Left lobe of liver (tissue), 2 donors: ENCODE measurements at regions not wholly inside any gene's neighbourhood (a gene's known extent, or its start where the extent isn't known, plus 50 kb on each side); places are given as distances from the start of the nearest gene placed in this dataset.
"Not testable (repeated sequence)": the region's sequence is repeated elsewhere in the genome, so short reads cannot be mapped to it uniquely, and the experiment has no call there.

Experiments used
- ATAC-seq: fragments of 200-7000 bp; cut with Tn5 transposase; one replicate; pipeline ENCODE4 v1.9.1; 2020; ENCODE audit warnings: mild to moderate bottlenecking, moderate library complexity
- DNase-seq: peaks from one replicate; pipeline ENCODE4 v3.0.0-alpha.2; 2020; ENCODE audit warnings: low spot score
- donor health status: DM: no; HTN: no; CAD: no; lungs with moderate emphysema.
- donor health status: DM: no; HTN: yes; CAD: no.

DNA sequence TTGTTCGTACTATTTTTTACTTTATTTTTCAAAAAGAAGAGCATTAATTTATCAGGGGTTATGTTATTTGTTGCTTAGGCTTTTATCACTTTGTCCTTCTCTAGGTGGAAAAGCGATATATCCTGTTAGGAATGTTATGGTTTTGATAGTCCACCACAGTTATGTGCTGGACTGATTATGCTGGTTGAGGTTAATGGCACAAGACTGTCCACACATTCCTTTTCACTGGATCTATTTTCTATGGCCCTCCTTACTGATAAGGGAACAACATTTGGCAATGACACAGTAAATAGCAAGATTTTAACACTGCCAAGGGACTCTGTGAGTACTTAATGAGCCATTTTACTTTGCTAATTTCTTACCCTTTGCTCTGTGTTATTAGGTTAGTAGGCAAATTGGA is 1212.3 kb downstream of the NXPH1 start:
- DNase-seq (no peak), ATAC-seq (no peak)

DNA sequence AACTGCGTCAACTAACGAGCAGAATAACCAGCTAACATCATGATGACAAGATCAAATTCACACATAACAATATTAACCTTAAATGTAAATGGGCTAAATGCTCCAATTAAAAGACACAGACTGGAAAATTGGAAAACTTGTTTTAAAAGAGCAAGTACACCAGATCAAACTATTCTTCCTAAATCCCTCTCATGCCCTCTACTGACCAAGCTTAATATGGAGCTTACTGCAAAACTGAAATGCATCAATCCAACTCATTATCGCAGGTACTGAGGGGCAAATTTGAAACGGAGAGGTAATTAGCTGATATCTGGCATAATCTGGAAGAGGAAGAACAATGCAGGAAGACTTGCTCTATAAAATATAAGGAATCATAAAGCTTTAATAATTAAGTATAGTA is 1223.8 kb downstream of the NXPH1 start:
- DNase-seq (no peak), ATAC-seq (no peak)

DNA sequence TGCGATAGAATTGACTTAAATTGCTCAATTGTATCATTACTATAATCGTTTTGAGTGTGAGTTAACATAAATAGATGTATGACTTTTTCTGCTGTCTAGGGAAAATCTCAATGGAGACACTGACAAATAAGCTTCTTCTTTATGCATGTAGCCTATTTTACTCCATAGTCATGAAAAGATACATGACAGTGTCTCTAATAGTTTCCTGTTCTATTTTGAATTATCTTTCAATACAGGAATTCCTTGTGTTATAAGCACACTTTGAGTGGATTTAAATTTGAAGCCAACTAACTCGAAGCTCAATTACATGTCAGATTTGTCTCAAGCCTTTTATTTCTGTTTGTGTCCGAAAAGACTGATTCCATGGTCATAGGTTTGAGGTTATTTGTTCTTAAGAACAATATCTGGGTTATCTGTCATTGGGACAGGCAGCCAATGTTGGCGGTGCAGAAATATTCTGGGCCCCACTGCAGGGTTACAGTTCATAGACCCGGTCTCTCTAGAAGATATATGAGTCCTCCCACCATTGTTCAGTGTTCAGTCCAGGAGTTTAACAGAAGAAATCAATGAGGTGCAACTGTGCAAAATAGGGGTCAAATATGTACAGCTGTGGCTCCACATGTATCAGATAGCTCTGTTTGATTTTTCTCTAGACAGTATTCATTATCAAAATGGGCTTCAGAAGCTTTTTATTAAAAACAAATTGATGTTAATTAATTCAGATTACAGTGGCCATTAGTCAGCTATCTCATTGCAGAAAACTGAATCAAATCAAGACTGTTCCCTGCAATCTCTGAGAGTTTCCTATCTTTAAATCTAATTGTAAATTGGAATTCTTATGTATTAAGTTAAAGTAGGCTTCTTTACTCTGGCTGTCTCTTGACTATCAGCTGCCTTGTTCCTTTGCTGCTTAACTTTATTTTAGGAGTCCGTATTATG is 1238.8 kb downstream of the NXPH1 start:
- DNase-seq = no peak

DNA sequence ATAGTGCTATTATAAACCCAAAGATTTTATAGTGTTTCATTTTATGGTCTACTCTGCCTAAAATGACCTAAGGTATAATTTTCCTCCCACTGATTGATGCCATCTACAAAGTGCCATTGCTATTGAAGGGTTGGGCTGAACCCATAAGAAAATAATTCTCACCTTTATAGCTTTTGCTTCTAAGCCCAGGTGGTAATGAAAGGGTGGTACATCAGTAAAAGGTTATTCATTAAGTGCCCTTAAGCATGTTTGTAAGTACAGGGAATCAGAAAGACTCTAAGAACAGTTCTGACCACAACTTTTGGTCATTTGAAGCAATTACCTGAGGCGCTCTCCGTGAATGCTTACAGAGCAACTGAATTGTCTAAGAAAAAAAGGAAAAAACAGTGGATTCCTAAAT is 1247.3 kb downstream of the NXPH1 start:
- ATAC-seq (no peak), DNase-seq (no peak)

More for the DNA sequence above, 1238.8 kb downstream of the NXPH1 start:
- no peak for ATAC-seq

DNA sequence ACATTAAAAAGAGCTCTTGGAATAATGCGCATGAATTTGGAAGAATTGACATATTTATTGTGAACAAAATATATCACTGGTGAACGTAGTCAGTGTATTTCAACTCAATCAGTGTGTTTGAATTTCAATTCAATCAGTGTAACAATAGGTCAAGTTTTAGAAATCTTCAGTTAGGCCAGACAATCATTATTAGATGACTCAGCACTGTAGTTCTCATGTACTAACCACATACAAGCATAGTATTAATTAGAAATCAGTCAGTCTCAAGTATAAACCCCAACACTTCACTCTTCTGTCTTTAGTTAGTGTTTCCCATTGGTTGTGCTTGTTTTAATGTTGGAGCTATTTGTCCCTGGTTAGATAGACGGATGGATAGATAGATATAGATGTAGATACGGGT is 1247.9 kb downstream of the NXPH1 start:
- no peak for ATAC-seq
- DNase-seq = no peak

DNA sequence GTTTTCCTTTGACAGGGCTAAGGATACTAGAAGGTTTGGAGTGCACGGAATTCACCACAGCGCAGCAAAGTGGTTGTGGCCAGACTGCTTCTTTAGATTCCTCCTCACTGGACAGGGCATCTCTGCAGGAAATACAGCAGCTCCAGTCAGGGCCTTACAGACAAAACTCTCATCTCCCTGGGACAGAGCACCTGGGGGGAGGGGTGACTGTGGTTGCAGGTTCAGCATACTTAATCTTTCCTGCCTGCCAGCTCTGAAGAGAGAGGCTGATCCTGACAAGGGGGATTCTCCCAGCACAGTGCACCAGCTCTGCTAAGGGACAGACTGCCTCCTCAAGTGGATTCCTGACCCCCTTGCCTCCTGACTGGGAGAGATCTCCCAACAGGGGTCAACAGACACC is 1257.9 kb downstream of the NXPH1 start:
- ATAC-seq (no peak), DNase-seq (no peak)

DNA sequence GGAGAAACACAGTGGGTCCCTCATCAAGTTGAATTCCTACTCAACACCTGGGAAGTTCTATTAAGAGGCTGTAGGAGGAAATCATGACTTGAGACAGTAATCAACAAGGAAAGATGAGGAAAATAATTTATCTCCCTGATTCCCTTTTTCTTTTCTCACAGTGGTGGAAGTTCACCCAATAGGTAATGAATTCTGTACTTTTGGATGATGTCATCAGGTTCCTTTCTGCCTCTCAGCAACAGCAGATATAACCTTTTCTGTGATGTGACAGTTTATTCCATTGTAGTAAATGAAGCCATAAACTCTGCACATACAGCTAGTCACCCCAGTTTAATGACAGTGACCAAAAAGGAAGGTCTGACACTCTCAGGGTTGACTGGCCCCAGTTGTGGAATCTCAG is 1265.0 kb downstream of the NXPH1 start:
- ATAC-seq = no peak
- no peak for DNase-seq

DNA sequence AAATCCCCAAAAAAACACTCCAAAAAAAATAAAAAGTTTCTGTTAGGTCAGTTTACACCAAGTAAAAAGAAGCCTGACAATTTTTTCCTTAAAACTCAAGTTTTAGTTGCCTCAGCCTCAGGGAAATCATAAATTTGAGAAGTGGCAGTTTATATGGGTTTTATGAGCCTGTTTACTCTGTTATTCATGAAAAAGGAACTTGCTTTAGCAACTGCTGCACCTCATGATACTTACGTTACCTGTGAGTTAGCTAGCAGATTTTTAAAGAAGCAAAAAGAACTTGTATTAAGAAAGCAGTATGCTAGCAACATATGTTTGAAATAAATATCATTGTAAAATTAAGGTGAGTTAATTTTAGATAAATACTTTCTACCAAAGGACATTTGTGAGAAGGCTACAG is 1264.5 kb upstream of the PHF14 start:
- ATAC-seq = no peak
- no peak for DNase-seq

DNA sequence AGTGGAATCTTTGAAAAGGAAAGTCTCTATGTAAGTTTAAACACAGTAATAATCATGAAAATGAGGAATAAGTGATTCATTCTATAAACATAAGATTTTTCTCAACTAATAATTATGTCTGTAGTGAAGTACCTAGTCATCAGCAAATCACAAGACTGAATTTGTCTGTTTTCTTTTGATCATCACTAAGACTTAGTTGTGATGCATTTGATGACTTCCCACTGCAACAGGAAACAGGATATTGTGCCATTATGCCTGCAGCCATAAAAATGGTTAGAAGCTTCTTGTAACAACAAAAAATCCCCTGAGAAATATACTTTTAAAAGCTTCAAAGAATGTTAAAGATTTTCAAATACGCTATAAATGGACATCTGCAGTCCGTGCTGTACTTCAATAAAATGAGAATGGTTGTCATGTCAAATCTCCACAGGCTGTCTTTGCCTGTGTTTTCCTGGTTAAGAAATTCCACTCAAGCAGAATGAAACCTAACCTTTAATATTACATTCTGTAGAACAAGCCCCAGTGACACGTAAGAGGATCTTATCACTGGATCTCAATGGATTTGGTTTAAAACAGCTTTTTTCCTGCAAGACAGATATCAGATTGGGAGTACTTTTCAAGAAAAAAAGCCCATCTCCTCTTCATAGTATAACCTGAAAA is 1262.3 kb upstream of the PHF14 start:
- ATAC-seq = no peak

DNA sequence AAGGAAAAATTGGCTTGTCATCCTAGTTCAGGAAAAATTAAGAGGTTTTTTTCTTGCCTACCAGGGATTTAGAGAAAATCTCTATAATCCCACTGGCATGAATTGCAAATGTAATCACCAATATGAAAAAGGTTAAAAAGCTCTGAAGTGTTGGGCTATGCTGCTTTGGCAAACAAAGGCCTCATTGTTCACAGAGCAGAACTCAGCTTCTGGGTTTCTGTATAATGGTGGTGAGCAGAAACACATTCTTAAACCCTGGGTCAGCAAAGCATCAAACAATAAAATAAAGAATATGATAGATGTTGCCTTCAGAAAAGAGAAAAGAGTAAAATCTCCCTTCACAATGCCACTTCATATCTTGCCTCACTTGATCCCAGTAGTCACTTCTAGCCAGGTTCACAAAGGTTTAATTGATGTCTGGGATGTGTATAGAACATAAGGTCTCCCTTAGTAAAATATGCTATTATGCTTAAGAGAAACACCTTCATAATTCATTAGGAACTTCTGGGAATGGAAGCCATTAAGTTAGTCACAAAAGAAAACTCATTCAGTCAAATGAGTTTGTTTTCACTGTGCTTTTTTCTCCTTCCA is 1255.5 kb upstream of the PHF14 start:
- no peak for ATAC-seq
- no peak for DNase-seq

More for the DNA sequence above, 1262.3 kb upstream of the PHF14 start:
- no peak for DNase-seq

DNA sequence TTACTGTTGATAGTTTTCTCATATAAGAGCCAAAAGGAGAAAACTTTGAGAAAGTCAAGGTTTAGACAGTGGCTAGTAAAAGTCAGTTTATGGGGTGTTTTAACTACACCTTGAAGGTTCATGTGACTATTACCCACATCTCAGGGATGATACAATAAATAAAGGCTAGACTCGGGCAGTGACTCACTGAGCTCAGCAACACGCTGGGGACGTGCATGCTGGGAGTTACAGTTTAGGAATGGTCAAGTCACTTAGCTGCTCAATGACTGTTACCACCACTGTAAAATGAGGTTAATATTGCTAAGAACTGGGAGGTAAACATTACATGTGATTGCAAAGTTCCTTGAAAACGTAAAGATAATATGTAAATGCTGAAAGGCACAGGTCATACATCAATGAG is 1254.4 kb upstream of the PHF14 start:
- no peak for DNase-seq
- no peak for ATAC-seq

DNA sequence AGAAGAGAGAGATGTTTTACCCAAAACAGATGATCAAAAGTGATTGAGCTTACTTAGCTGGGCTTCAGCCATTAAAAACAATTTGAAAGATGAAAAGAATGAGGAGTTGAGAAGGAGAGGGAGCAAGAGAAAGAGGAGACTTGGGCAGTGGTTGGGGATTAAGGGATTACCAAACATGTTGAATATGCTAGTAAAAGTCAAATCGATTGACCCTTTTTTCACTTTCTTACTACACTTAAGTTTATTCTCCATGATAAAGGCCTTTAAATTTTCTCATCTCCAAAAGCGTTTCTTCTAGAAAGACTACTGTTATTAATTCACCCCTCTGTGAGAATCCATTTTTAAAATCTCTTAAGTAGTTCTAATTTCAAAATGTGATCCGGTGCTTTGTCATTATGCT is 1254.0 kb upstream of the PHF14 start:
- ATAC-seq (no peak), DNase-seq (no peak)

DNA sequence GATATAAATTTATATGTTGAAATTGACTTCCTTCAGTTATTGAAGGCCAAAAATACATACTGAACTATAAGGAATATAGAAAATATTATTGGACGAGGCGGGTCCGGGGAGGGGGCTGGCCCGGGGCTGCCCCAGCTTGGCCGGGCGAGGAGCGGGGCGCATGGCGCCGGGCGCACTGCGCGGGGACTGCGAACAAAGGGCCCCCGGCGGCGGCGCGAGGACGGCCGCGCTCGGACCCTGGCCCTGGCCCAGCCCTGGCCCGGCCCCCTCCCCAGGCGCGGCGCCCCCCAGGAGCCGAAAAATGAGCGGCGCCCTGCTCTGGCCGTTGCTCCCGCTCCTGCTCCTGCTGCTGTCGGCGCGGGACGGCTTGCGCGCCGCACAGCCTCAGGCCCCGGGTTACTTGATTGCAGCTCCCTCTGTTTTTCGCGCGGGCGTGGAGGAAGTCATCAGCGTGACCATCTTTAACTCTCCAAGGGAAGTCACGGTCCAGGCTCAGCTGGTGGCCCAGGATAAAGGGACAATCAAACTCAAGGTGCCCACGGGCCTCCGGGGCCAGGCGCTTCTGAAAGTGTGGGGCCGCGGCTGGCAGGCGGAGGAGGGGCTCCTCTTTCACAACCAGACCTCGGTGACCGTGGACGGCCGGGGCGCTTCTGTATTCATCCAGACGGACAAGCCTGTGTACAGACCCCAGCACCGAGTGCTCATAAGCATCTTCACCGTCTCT is 1247.6 kb upstream of the PHF14 start:
- not testable (repeated sequence) for DNase-seq, ATAC-seq

DNA sequence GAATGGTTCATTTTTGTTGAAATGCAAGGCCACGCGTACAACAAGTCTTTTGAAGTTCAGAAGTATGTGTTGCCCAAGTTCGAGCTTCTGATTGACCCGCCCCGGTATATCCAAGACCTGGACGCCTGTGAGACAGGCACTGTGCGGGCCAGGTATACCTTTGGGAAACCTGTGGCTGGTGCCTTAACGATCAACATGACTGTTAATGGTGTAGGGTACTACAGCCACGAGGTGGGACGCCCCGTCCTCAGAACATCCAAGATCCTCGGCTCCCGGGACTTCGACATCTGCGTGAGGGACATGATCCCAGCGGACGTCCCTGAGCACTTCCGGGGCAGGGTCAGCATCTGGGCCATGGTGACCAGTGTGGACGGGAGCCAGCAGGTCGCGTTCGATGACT is 1246.9 kb upstream of the PHF14 start:
- ATAC-seq, DNase-seq: not testable (repeated sequence)

DNA sequence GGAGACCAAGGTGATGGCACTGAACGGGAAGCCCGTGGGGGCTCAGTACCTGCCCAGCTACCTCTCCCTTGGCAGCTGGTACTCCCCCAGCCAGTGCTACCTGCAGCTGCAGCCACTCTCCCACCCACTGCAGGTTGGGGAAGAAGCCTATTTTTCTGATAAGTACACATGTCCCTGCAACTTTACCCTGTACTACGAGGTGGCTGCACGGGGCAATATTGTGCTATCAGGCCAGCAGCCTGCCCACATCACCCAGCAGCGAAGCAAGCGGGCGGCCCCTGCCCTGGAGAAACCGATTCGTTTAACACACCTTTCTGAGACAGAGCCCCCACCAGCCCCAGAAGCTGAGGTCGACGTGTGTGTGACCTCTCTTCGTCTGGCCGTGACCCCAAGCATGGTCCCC is 1246.2 kb upstream of the PHF14 start:
- ATAC-seq, DNase-seq: not testable (repeated sequence)

DNA sequence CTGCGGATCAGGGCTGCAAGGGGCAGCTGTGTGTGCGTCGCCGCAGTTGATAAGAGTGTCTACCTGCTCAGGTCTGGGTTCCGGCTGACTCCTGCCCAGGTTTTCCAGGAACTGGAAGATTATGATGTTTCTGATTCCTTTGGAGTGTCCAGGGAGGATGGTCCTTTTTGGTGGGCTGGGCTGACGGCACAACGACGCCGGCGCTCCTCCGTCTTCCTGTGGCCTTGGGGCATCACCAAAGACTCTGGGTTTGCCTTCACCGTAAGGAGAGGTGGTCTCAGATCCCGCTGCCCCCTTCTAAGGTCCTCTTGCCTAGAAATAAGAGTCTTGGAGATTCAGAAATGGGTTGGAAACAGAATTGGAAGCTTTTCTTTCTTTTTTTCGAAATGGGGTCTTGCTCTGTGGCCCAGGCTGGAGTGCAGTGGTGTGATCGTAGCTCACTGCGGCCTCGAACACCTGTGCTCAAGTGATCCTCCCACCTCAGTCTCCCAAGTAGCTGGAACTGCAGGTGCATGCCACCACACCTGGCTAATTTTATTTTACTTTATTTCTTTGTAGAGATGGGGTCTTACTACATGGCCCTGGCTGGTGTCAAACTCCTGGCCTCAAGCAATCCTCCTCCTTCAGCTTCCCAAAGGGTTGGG is 1245.5 kb upstream of the PHF14 start:
- not testable (repeated sequence) for DNase-seq, ATAC-seq

DNA sequence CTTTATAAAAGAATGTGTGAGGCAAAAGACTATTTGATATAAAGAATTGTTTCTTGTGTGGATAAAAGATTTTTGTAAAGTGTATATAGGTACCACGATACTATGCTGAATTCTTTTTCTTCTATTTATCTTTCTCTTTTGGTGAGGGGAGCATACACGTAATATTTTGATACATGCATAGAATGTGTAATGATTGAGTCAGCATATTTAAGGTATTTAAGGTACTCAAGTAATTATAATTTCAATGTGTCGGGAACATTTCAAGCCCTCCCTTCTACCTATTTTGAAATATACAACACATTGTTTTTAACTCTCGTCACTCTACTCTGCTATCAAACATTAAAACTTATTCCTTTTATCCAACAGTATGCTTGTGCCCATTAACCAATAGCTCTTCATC is 1221.6 kb upstream of the PHF14 start:
- DNase-seq (no peak), ATAC-seq (no peak)

DNA sequence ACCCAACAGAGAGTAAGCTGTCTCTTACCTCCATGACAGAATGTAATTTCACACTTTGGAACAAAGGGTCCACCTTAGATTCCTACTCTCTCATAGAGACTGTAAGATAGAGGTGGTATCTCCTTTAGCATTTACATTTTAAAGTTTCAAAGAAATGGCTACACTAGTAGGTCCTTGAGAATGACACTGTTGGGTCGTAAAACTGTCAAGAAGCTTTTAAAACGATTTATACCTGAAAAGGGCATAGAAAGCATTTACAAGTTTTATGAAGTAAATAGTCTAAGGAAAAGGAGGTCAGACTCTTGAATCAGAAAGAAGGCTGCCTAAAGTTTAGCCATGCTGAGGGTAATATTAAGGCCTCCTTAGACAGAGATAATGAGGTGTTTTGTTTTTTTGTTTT is 1212.4 kb upstream of the PHF14 start:
- no peak for DNase-seq
- no peak for ATAC-seq

DNA sequence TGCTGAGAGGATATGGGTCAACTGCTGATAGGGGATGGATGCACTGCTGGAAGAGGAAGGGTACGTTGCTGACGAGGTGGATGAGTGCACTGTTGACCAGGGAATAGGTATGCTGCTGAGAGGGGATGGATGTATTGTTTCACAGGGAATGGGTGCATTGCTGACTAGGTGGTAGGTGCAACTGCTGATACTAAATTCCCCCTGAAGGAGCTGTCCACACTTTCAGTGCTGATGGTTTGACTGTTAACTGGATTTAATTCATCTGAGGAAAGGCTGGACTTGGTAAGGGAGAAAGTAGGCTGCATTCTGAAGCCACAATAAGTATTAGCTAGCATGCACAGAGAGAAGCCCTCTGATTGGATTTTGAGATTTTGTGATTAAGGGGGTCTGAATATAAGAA is 1196.8 kb upstream of the PHF14 start:
- DNase-seq (no peak), ATAC-seq (no peak)

DNA sequence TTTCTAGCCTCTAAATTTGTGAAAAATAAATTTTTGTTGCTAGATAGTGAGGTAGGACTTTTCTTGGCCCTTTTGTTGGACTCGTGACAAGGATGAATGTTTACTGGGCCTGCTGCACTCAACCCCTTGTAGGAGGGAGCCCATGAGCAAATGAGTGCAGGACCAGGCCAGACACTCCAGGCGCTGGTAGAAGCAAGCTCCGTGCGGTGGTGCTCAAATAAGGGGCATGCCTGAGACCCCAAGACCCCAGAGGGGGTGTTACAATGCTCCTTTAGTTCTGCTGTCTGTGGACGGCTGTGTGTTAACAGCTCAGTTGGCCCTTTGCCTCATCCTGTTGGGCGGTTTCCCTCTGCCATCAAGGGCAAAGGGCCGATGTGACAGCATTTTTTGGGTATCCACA is 1195.3 kb upstream of the PHF14 start:
- DNase-seq = no peak
- ATAC-seq = no peak

DNA sequence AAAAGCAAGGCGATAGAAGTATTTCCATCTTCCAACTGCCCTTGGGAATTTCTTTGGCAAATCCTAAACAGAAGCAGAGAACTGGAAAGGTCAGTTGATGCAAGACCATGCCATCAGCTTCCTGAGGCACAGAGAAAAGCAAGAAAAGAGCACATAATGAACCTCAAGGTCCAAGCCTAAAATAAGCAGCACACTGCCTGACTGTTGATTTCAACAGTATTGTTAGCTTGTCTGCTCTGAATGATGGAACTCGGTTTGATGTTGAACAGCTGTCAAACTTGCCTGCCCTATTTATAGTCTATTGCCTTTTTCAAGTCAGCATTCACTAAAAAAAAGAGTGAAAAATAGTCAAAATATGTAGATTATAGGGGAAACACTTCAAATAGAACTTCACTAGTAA is 1192.0 kb upstream of the PHF14 start:
- no peak for DNase-seq

More for the DNA sequence above, 1192.0 kb upstream of the PHF14 start:
- ATAC-seq = no peak
